ENCODE measurements at regions not wholly inside any gene's neighbourhood (a gene's known extent, or its start where the extent isn't known, plus 50 kb on each side); places are given as distances from the start of the nearest gene placed in this dataset.

- DNase-seq (ENCODE audit: extremely low spot score, insufficient read length, low read depth) (no peak), FAIRE-seq (no peak)
Observed at GRCh38 chr3:193779933-193780332, 186.9 kb downstream of the OPA1 start.

DNA sequence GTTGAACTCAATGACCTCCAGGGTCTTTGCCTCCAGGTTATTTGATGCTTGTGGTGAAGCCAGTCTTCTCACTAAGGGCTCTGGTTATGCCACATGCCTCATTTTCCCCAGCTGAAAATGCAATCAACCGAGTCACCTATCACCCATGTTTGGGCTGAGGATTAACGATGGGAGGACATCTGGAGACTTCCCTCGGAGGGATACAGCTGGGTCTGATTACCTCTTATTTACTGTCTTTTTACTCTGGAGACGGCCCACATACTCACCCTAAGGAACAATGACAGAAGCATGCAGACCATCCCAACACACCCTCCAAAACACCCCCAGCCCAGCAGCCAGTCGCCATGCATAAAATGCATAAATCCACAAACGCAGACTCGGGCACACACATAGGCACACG lies 187.4 kb downstream of the OPA1 start:
- DNase-seq (ENCODE audit: extremely low spot score, insufficient read length, low read depth) (no peak), FAIRE-seq (no peak)

- FAIRE-seq (no peak), DNase-seq (ENCODE audit: extremely low spot score, insufficient read length, low read depth) (peak; percentile 35)
Observed at GRCh38 chr3:193780810-193781478, 187.9 kb downstream of the OPA1 start.

DNA sequence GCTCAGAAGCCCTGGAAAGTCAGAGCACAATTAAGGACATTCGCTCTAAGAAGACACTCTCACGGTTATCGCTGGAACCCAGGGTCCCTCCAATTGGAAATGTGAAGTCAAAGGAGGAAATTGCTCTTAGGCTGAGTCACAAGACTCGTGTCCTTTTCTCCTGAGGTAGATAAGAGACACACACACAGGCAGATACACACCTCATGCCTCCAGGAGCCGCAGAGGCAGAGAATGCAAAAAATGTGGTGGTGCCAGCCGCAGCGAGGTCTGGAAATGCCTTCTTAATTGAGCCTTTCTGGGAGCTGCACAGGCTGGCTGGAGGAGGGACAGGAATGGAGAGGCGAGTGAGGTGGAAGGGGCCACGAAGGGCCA lies 189.3 kb downstream of the OPA1 start:
- DNase-seq (ENCODE audit: extremely low spot score, insufficient read length, low read depth) (no peak), FAIRE-seq (no peak)

GRCh38 chr3:193782747-193783146 lies 189.7 kb downstream of the OPA1 start:
- no peak for DNase-seq (ENCODE audit: extremely low spot score, insufficient read length, low read depth)
- no peak for FAIRE-seq

DNA sequence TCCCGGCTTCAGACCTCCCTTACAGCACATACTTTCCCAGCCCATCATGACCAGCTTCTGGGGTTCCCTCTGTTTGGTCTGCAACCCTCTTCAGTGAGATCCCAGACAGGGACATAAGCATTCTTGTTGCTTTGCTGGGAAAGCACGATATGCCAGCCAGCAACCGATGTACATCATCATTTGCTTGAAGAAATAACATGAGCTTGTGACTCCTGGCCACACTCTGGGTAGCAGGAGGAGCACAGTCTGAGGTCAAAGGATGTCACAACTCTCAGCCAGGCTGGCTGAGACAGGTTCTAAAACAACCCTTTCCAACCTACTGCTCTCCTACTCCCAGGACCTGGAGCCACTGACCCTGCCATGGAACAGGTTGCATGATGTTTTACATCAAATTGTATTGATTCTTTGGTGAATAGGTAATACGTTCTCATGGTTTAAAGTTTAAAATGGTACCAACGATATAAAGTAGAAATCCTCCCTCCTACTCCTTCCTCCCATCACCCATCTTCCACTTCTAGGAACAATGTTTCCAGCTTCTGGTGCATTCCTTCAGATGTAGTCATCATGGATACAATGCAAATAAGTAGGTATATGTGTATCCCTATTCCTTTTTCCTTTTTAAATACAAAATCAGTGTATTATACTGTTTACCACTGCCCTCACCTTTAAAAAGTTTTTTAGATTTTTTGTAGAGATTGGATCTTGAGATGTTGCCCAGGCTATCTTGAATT lies 190.3 kb downstream of the OPA1 start:
- FAIRE-seq, result no peak

GRCh38 chr3:193784822-193785221 lies 191.8 kb downstream of the OPA1 start:
- no peak for DNase-seq (ENCODE audit: extremely low spot score, insufficient read length, low read depth)
- no peak for FAIRE-seq

More for the DNA sequence above, 190.3 kb downstream of the OPA1 start:
- DNase-seq (ENCODE audit: extremely low spot score, insufficient read length, low read depth), result no peak

GRCh38 chr3:193787496-193787870 lies 194.5 kb downstream of the OPA1 start:
- DNase-seq (ENCODE audit: extremely low spot score, insufficient read length, low read depth), result no peak
- FAIRE-seq, result no peak

DNA sequence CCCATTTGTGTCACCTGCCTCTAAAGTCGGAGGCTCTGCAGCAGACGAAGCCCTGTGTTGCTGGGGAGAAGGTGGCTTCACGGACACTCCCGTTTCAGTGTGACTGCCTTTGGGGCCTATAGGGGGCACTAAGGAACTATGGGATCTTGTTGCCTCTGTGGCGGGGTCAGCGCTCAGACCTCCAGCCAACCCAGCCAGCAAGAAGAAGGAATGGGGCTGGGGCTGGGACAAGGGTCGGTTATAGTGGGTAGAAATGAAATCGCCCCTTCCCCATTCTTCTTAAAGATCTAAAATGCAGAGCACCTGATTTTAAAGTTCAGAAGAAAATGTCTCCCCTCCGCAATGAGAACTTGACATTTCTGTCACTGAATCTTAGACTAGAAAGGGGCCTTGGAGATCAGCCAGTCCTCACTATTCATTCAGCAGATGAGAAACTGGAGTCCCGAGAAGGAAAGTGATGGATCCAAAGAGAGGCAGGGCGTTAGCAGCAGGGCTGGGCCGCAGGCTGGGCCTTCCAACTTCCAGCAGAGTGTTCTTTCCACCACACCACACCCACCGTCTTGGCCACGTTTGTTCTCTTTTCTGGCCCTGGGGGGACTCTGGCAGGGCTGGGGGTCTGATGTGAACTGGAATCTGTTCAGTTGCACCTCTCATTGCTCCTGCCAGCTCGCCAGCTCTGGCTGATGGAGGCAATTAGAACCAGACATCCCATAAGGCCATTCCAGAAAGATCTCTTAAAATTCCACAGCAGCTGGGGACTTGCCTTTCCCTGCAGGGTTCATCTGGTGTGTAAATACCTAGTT lies 195.4 kb downstream of the OPA1 start:
- FAIRE-seq (peak; percentile 81), DNase-seq (ENCODE audit: extremely low spot score, insufficient read length, low read depth) (peak; percentile 64)

GRCh38 chr3:193789455-193789854 lies 196.4 kb downstream of the OPA1 start:
- DNase-seq (ENCODE audit: extremely low spot score, insufficient read length, low read depth) (no peak), FAIRE-seq (no peak)

- FAIRE-seq, result no peak
- no peak for DNase-seq (ENCODE audit: extremely low spot score, insufficient read length, low read depth)
Observed at GRCh38 chr3:193790086-193790990, 197.3 kb downstream of the OPA1 start.

DNA sequence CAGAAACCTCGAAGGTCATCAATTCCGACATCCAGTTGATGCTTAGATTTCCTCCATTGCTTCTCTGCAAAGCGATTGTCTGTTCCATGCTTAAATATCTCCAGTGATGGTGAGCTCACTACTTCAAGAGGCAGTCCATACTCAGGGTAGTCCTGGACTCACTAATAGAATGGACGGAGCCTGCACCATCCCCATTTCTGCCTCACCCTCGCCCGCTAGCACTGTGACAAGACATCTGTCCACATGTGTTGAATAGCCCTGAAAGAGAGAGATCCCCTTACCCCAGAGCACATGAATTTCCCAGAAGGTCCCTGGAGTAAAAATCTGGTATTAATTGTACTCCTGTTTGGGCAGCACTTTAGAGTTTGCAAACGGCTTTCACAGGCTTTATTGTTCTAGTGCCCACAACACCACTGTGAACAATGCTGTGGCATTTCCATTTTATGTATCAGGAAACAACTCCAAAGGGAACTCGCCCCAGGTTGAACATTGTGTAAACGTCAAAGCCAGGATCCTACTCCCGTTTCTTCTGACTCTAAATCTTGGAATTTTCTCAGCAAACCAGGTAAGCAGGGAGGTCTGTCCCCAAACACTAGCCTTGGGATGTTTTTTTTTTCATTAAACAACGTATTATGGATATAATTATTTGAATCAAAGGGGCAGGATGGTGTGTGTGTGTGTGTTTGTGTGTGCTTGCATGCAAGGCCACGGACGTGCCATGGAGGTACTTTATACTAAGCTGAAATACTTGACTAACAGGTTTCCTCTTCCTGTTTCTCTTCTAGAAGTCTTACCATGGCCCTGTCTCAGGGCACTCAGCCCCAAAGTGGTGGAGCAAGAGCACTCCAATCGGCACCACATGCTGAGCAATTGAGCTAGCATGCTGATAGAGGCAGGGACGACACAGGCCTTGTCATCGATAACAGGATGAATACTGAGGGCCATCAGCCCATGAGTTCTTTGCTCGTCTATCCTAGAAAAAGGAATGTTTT lies 198.3 kb downstream of the OPA1 start:
- no peak for DNase-seq (ENCODE audit: extremely low spot score, insufficient read length, low read depth)
- no peak for FAIRE-seq

DNA sequence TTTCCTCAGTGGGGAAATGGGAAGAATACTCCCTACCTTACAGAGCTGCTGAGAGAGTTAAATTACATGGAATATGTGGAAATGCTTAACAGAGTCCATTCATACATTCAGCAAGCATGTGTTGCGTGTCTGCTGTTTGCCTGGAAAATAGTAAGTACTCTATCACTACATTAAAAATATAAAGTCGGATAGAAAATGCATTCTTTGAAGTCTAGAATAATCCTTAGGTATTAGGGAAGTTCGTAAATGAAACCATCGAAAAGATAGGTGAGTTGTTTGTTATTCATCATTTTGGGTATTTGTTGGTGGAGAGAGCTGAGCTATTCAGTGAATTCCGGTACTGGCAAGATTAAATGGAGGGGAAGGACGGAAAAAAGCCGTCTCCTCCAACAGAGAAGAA lies 200.1 kb downstream of the OPA1 start:
- DNase-seq (ENCODE audit: extremely low spot score, insufficient read length, low read depth) (no peak), FAIRE-seq (no peak)

- FAIRE-seq (no peak), DNase-seq (ENCODE audit: extremely low spot score, insufficient read length, low read depth) (no peak)
Observed at GRCh38 chr3:193794002-193794881, 201.2 kb downstream of the OPA1 start.

GRCh38 chr3:193795062-193795690 lies 202.2 kb downstream of the OPA1 start:
- FAIRE-seq, result no peak
- DNase-seq (ENCODE audit: extremely low spot score, insufficient read length, low read depth), result no peak

DNA sequence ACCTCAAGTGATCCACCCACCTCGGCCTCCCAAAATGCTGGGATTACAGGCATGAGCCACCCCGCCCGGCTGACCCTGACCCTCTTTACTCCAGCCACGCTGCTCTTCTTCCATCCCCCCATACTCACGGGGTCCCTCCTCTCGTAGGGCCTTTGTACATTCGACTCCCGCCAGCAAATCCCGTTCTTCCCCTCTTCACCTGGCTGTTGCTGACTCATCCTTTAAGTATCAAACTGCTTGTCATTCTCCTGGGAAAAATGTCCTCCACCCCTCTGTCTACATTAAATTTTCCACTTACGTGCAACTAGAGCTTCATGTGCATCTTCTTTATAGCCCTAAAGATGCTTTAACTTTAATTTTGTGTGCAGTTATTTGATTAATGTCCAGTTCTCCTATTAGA lies 203.1 kb downstream of the OPA1 start:
- DNase-seq (ENCODE audit: extremely low spot score, insufficient read length, low read depth) (no peak), FAIRE-seq (no peak)

DNA sequence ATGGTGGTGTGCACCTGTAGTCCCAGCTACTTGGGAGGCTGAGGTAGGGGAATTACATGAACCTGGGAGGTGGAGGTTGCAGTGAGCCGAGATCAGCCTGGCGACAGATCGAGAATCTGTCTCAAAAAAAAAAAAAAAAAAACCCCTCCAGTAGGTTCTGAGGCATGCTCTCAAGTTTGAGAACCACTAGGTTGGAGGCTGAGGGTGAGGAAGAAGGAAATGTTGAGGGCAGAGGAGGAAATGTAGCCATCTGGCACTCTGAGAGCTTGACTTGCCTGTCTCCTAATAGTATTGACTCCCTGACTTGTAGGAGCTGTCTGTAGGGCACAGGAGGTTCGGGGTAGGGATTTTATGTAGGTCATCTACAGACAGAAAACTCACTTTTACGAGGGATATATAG lies 204.6 kb downstream of the OPA1 start:
- DNase-seq (ENCODE audit: extremely low spot score, insufficient read length, low read depth), result no peak
- no peak for FAIRE-seq

DNA sequence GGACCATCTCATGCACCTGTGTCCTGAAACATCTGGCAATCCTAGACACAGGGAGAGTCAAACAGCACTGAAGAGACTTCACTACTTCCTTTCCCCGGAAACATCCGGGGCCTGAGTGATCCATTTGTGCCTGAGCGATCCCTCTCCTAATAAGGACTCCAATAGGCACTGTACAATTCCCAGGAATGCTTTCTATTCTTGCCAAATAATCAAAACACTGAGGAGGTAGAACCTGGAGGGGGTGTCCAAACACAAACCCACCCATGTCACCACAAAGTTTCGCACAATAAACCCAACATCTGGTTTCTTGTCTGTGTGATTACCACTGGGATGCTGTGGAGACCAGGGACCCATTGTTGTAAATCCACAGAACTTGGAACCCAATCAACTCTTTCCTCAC lies 205.0 kb downstream of the OPA1 start:
- no peak for FAIRE-seq
- no peak for DNase-seq (ENCODE audit: extremely low spot score, insufficient read length, low read depth)
